GM18951 (cell line): ENCODE measurements at regions not wholly inside any gene's neighbourhood (a gene's known extent, or its start where the extent isn't known, plus 50 kb on each side); places are given as distances from the start of the nearest gene placed in this dataset.
"Not testable (repeated sequence)": the region's sequence is repeated elsewhere in the genome, so short reads cannot be mapped to it uniquely, and the experiment has no call there.

Experiments
- POLR2A ChIP-seq: IDR thresholded peaks from 4 replicates; pipeline ENCODE4 v1.6.1; 2011; ENCODE audit warnings: mild to moderate bottlenecking; ENCODE audit not compliant: insufficient read length, insufficient read depth; ENCODE audit errors: extremely low read depth
- in situ Hi-C: fragments of 300-500 bp; cut with MboI; formaldehyde crosslinking; loops from one replicate; pipeline ENCODE4 v1.12.0; 2022; ENCODE audit warnings: low sequenced_read_pairs, mixed read lengths, inconsistent platforms; ENCODE audit not compliant: unreplicated experiment

DNA sequence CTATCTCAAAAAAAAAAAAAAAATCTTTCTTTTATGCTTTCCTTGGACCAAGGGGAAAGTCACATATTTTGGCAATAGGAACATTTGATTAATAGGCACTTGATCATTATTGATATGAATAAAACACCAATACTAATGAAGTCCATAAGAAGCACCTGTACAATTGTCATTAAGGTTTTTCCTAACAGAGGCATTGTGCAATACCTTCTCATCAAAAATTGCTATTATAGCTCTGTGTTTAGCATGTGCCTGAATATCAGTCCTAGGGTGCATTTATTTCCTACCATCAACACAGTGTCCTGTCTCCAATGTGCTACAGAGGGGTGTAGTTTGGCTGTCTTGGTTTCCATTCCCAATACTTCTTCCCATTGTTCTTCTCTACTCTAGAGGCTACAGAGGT is 483.8 kb upstream of the SPRED2 start:
- TF ChIP-seq POLR2A = no peak
- in situ Hi-C loops = no loop called here

DNA sequence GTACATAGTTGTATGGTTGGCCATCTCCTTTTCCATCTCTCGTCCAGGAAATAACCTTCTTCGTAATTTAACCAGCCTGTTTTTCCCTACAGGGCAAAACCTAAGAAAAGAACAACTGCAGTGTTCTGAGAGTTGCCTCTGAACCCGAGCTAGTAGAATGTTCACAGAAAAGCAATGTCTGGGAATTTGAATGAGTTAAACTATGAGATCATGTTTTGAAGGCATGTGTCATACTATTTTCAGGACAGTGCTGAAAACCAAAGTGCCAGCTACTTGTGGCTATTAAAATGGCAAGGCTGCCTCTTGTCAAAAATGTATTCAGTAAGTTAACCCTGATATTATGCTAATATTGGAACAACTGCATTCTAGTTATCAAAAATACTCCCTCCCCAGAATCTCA is 482.9 kb upstream of the SPRED2 start:
- in situ Hi-C loops = no loop called here
- TF ChIP-seq POLR2A = no peak

DNA sequence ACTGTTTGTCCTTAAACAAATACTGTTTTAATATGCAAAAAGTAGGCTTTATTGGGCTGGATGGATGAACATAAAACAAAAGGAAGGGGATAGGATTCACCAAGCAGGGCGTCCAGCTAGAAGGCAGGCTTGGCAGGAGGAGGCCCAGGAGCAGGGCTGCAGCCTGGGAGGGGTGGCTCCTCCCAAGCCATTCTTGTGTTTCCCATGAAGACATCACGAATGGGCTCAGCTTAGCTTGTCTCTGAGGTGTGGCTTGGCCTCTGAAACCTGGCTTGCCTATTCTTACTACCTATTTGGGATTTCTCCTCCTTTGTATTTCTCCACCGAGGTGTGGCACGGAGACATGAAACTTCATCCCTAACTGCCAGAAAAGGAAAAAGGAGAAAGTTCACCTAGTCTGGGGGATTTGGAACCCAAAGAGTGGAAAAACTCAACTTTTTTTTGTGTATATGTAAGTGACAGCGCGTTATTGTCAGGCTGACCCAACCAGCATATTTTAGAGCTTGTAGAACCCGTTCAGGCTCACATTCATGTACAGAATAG is 481.9 kb upstream of the SPRED2 start:
- no peak for TF ChIP-seq POLR2A
- in situ Hi-C loops = no loop called here

DNA sequence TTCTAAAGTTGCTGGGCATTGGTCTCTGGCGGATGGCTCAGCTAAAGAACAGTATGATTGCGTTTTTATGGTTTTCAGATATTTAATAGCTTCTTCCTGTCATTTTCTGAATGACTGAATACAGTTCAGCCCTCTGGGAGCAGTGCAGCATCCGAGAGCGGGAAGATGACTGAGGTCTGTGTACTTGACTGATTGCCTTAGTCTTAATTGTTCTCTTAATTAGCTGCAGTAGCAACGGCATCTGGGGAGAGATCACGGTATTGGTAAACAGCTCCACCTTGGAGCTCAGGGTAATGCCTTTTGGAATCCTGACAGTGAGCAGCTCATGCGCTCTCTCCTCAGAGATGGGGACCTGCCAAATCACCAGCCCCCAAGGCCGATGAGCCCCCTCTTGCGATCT is 481.4 kb upstream of the SPRED2 start:
- TF ChIP-seq POLR2A = no peak

DNA sequence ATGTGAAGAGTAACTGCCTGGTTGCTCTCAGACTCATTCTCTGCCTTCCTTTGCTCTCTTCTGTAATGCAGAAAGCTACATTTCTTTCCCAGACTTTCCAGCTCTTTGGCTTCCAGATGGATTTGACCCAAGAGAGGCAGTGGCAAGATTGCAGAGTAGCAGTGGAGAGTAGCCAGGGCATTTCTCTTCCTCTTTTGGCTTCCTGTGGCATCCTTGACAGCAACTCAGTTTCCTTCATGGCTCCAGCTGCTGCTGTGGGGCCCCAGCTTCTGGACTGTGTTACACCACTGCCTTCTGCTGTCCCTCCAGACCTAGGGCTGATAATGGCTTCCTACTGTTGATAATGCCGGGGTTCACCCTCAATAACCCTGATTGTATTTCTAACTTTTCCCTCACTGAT is 469.4 kb upstream of the SPRED2 start:
- no peak for TF ChIP-seq POLR2A
- in situ Hi-C loops = no loop called here

More for the DNA sequence above, 481.4 kb upstream of the SPRED2 start:
- in situ Hi-C loops = no loop called here

DNA sequence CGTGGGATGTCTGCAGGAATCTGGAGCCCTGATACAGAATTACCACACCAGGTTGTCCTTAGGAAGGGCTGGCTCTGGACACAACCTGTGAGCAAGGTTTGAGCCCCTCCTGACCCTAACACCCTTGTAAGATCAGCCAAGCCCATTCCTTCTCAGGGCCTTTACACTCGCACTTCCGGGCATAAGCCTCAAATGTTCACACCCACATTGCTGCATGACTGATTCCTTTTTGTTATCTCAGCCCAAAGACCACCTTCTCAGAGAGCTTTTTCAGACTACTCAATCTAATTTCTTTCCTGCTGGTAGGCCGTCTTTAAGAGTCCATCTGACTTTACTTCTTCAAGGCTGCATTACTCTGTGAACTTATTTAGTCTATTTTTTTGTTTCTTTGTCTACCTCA is 464.0 kb upstream of the SPRED2 start:
- TF ChIP-seq POLR2A = no peak
- in situ Hi-C loops = no loop called here

DNA sequence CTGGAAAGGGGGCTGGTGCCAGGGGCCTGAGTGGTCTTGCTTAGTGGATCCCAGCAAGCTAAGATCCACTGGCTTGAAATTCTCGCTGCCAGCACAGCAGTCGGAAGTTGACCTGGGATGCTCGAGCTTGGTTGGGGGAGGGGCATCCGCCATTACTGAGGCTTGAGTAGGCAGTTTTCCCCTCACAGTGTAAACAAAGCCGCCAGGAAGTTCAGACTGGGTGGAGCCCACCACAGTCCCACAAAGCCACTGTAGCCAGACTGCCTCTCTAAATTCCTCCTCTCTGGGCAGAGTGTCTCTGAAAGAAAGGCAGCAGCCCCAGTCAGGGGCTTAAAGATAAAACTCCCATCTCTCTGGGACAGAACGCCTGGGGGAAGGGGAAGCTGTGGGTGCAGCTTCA is 457.7 kb upstream of the SPRED2 start:
- in situ Hi-C loops = not testable (repeated sequence)

DNA sequence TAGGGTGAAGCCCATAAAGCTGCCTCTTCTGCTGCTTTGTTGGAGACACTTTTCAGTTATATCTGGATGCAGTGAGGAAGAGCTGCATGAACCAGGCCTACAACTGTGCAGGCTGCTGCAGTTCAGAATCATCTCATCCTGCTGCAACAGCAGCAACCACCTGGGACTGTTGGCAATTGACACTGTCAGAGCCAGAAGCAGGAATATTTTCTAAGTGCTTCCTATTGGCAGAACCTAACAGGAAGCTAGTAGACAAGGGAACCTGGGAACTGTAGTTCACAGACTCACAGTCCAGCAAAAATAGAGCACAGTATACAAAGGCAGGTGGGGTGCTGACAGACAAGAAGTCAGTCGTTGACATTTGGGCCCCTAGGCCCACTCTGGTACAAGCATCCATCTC is 452.9 kb upstream of the SPRED2 start:
- TF ChIP-seq POLR2A = no peak
- in situ Hi-C loops = no loop called here

DNA sequence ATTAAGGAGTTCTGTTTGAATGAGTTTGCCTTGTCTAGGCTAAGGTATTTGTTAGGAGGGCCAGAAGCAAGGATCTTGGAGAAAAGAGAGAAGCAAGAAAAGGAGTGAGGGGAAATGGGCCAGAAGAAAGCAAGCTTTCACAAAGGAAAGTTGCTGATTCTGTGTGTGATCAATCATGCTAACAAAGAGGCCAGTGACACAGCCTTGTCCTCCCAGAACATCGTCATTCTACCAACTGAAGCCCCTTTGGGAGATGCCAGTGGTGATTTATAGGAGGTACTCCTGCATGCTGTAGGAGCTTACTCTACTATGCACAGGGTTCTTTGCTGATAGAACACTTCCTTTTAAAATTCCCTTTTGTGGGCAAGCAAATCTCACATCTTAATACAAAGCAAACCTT is 449.2 kb upstream of the SPRED2 start:
- in situ Hi-C loops = no loop called here
- no peak for TF ChIP-seq POLR2A

DNA sequence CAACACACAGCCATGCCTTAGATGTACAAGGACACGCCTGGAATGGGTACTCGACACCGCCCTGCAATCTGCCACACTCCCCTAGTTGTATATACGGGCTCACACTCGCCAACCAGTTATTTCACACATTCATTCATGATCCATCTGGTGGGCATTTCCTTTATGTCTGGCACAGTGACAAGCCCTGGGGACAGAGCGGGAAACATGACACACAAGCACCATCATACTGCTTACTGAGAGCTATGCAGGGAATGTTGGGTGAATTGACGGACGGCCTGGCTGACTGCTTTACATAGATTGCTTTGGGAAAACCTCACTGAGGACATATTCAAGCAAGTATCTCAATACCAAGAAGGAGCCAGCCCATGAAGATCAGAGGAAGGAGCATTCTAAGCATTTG is 448.0 kb upstream of the SPRED2 start:
- in situ Hi-C loops = no loop called here

DNA sequence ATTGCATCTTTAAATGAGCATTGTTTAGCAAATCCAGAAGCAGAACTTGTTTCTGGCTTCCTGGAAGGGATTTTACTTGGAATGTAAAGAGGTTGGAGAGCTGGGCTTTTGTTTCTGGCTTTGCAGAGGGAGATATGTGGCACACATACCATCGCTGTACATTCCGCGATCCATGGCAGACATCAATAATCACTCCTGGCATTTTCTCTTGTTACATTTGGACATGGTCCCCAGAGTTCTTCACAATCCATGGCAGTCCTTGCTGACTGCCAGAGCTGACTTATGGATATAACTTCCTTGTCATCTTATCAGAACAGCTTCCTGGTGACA is 445.6 kb upstream of the SPRED2 start:
- in situ Hi-C loops = no loop called here
- TF ChIP-seq POLR2A = no peak

More for the DNA sequence above, 448.0 kb upstream of the SPRED2 start:
- no peak for TF ChIP-seq POLR2A

DNA sequence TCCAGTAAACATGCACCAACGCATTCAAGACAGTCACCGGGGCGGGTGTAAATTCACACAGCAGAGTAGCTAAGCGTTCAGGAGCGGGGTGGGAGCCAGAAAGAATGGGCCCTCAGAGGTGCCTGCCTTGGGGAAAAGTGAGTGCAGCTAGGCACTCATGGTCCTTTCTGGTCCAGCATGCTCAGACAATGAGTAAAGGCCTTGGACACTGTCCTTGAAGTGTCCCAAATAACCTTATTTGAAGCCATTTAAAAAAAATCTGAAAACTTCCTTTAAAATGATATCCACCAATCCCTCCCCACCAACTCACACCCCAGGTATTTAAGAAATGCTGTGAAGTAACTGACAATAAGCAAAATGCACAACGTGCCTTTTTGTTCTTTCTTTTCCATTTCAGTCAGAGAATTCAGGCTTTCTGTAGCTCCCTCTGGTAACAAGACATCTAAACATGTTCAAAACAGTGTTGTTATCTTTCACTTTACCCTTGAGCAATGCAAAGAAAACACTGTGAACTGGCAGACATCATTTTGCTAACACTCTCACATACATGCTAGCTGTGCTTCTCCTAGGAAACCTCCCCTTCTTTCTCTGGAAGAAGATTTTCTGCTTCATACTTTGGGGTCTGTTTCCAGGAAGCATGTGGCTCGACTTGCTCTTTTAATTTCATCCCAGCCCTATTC is 445.1 kb upstream of the SPRED2 start:
- in situ Hi-C loops = no loop called here
- no peak for TF ChIP-seq POLR2A

DNA sequence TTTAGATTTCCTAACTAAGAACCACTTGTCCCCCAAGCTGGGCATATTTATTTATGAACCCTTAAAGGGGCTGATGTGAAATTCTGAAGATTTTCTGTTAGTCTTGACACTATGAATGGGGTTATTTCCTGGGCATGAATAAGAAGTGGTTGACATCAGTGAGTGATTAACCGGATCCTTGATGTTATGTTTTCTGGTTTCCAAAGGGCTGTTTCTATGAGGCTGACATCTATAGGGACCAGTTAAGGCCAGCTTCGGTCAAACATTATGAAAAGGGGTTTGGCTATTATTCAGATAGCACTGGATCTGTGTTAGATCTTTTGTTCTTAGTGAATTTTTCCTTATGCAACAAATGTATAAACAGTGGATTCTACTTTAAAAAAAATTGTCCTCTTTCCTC is 443.7 kb upstream of the SPRED2 start:
- no peak for TF ChIP-seq POLR2A

DNA sequence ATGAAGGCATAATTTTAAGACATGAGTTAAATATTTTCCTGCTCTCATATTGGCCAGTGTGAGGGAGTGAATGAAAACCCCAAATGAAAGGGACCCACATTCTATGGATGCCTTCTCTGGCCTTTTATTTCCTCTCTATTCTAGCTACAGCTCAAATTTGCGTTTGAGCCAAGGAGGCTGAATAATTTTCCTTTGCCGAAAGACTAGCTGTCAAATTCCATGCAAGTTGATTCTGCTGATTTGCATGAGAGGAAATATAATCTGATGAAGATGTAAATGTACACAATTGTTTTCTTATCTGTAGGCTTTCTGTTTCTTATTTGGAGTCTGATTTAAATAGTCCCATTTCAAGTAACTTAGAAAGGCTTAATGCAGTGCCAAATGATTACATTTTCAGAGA is 438.4 kb upstream of the SPRED2 start:
- TF ChIP-seq POLR2A = no peak
- in situ Hi-C loops = no loop called here

More for the DNA sequence above, 443.7 kb upstream of the SPRED2 start:
- in situ Hi-C loops = no loop called here

DNA sequence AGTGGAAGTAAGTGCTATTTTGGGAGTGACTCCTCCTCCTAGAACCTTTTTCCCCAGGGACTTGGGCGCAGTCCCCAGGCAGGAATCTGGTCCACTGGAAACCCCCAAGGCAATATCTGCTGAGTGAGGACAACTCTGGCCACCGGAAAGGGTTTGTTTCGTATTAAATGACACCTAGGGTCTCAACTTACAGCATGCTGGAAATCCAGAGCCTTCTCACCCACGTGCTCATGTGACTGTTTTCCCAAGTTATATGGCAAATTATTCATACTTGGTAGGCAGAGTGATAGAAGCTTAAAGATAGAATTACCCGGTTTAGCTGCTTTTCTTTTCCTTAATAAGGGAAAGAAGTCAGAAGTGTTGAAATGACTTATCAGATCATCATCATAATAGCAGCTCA is 436.9 kb upstream of the SPRED2 start:
- in situ Hi-C loops = no loop called here
- no peak for TF ChIP-seq POLR2A
